ENCODE measurements at regions not wholly inside any gene's neighbourhood (a gene's known extent, or its start where the extent isn't known, plus 50 kb on each side); places are given as distances from the start of the nearest gene placed in this dataset.
A peak's percentile ranks its signal among the peaks of the same experiment; 100 is the strongest.

- no peak for DNase-seq (ENCODE audit: low read depth)
These were observed 103.4 kb upstream of the TMEM18 start for GRCh38 chr2:780581-780980.

GRCh38 chr2:780002-780401 lies 102.8 kb upstream of the TMEM18 start:
- no peak for DNase-seq (ENCODE audit: low read depth)

DNA sequence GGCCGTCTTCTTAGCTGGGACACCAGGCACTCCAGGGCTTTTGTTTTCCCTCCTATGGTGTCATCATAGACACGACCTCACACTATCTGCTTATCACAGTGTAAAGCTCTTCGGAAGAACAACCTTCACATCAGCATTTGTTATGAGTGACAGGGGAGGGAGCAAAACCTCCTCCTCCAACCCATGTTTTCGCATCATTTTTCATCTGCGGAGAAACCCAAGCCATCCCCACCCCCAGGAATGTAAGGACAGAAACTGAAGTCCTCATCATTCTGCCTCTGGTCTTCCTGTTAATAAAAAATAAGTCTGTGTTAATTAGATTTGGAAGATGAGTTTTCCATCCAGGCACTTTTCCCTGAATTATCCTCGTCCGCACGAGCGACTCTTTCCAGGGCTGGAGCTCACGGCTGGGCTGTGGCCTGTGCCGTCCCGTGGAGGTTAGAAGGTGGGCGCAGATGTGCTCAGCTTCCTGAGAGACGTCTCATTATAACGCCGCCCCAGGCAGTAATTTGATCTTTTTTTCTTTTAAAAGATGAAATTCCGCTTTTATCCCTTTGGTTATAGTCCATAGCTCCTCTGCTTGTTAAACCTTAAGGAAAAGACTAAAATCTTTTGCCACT lies 101.6 kb upstream of the TMEM18 start:
- no peak for DNase-seq (ENCODE audit: low read depth)

DNA sequence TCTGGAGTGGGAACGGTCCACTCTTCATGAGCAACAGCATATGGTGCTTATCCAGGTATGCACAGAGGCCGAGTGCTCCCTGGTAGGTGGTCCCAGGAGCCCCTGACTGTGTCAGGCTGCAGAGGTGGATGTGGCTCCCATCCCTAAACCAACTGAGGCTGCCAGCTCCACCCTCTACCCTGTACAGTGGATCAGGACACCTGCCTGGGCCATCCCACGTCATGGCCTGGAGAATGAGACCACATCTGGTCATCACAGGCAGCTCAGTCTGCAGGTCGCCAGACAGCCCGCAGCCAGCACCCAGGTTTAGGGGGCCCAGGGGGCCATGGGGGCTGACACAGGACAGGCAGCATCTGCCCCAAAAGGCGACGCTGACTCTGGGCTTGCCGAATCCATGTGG lies 100.3 kb upstream of the TMEM18 start:
- no peak for DNase-seq (ENCODE audit: low read depth)

GRCh38 chr2:777051-777450 lies 99.8 kb upstream of the TMEM18 start:
- no peak for DNase-seq (ENCODE audit: low read depth)

DNA sequence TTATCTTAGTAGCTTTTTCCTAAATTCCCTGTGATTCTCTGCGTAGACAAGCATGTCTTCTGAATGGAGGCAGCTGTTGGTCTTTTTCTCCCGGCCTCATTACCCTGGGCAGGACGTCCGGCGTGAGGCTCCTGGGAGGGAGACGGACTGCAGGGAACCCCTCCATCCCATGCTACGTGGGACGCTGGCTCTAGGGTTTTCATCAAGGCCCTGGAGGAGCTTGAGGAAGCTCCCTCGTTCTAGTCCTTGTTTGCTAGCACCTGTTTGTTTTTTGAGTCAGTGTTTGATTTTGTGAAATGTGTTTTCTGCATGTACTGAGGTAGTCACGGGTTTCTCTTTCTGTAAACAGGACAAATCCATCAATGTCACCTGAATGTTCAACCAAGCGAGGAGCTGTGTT lies 99.3 kb upstream of the TMEM18 start:
- DNase-seq (ENCODE audit: low read depth) = no peak

DNA sequence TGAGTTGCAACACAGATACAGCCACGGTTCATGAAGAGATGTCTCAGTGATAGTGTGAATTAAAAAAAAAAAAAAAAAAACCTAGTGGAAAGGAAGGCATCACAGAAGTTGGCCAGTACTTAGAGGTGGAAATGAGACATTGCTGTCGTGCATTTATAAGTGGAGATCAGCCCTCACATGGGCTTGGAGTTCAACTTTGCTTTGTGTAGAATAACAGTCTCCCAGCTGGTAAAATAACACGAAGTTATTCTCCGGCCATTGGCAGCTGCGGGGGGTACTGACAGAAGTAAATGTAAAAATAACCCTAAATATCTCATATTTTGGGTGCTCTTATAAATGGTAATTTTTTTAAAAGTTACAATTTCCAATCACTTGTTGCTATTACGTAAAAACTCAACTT lies 98.8 kb upstream of the TMEM18 start:
- DNase-seq (ENCODE audit: low read depth) = no peak

DNA sequence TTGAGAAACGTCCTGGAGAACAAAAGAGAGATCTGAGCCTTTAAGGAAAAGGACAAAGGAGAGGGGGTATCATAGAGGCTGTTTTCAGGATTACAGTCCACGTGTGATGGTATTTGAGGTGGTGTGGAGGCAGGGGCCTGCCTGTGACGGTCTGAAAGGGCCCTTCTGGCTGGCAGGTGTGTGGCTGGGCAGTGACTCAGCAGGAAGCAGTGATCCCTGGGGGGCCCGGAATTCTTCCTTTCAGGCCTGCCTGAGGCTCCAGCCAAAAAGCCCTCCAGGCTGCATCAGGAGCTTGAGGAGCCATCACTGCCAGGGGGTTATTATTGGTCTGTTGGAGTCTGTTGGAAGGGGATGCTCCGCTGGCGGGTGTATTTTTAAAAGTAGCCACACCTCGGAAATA lies 97.2 kb upstream of the TMEM18 start:
- no peak for DNase-seq (ENCODE audit: low read depth)

- no peak for DNase-seq (ENCODE audit: low read depth)
These were observed 96.3 kb upstream of the TMEM18 start for GRCh38 chr2:773256-774160.

- no peak for DNase-seq (ENCODE audit: low read depth)
These were observed 94.3 kb upstream of the TMEM18 start for GRCh38 chr2:771538-771937.

DNA sequence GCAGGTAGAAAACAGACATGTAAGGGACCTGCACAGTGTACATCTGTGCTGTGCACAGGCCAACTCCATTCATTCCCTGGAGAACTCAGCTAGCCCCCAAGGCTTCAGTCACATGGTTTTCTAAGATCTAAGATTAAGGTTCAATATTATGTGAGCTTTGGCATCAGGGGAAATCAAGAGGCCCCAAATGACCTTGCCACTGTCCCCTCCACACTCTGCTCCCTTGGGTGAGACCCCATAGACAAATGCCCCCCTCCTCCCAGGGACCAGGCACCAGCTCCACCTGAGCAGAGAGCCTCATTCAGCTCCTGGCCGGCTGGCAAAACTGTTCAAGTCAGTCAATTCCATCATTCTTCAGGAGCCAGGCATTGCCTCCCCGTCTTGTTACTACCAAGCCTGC lies 93.6 kb upstream of the TMEM18 start:
- DNase-seq (ENCODE audit: low read depth) = no peak

DNA sequence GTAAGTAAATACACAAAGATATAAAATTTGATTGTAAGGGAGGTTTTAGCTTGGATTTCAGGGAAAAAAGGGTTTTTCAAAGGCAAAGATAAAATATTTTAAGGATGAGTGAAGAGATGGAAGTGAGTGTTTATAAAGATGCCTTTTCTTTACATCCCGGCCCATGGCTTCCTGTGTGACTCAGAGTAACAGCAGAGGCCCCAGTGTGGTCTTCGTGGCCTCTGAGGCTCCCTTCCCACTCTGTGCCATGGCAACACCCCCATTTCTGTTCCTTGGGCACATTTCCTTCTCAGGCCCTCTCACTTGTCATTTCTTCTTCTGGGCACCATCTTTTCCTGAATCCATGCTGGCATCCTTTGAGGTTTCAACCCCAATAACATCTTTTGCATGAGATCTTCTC lies 92.6 kb upstream of the TMEM18 start:
- no peak for DNase-seq (ENCODE audit: low read depth)

DNA sequence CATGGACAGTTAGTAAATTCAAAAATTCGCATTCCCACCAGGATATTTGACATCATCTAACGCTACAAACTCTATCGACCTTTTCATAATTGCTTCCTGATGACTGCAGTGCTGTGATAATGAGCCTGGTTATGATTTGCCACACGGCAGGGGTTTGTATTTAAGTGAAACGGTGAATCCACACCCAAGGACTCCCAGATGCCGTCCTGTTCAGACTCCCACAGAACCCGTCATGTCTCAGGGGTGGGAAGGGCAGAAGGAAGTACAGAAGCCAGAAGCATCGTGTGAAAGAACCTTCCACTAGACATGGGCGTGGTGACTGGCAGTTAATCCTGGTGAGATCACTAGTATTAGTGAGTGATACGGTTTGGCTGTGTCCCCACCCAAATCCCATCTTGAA lies 91.2 kb upstream of the TMEM18 start:
- no peak for DNase-seq (ENCODE audit: low read depth)

DNA sequence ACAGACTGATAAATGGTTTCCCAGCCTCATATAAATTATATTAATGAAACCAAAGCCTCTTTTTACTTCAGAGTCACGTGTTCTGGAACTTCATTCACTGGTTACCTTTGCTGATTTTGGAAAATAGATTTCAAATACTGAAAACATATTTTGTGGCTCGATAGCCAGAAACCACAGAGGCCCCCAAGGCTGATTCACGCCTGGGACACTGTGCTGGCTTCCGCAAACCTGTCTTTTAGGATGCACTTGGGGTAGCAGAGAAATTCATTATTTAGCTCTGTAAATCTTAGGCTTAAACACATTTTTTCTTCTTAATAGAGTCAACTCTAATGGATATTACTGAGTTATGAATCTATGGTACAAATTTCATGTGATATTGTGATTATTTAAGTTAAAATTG lies 90.7 kb upstream of the TMEM18 start:
- no peak for DNase-seq (ENCODE audit: low read depth)

- DNase-seq (ENCODE audit: low read depth) = no peak
These were observed 90.2 kb upstream of the TMEM18 start for GRCh38 chr2:767440-767839.

GRCh38 chr2:766255-766654 lies 89.0 kb upstream of the TMEM18 start:
- no peak for DNase-seq (ENCODE audit: low read depth)

DNA sequence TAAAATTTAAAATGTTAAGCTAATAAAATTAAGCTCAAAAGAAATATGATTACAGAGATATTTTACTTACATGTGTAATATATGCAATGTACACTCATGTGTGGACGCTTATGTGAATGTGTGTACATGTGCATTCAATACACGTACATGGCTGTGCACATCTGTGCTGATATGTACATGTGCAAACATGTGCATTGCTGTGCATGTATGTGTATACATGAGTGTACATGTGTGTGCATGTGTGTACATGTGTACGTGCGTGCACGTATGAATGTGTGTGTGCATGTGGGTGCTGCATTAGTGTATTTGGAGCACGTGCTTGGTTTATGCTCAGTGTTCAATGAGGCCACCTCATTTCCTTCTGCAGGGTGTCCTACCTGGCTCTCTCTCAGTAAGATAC lies 88.2 kb upstream of the TMEM18 start:
- no peak for DNase-seq (ENCODE audit: low read depth)

DNA sequence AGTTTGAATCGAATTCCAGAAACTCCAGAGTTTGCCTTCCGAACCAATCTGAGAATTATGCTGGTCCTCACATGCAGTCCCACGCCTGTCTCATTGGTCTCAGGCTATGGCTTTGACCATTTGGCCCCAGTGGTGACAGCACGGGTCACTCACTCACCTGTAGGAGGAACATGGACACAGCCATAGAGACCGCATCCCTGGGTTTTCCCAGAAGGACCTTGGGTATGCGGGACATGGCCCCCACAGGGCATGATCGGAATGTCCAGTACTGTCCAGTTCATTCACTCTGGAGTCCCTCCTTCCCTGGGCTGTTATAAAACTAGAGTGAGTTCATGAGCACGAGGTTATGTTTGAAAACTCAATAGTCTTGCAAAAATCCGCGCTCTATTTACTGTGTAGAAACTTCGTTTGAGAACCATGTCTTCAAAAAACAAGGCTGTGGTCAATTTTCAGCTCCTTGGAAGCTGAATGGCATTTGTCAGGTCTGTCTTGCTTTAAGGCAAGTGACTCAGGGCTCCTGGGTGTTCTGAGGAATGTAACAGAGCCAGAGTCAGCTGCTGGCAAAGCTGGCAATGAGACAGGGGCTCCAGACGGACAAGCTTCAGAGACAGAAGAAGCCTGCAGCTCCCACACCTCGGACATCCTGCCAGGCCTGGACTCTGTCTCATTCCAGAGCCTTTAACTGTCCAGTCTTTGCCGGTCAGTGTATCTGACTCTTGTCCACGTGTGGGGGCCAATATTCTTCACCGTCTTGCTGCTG lies 86.7 kb upstream of the TMEM18 start:
- DNase-seq (ENCODE audit: low read depth) = peak; percentile 2

DNA sequence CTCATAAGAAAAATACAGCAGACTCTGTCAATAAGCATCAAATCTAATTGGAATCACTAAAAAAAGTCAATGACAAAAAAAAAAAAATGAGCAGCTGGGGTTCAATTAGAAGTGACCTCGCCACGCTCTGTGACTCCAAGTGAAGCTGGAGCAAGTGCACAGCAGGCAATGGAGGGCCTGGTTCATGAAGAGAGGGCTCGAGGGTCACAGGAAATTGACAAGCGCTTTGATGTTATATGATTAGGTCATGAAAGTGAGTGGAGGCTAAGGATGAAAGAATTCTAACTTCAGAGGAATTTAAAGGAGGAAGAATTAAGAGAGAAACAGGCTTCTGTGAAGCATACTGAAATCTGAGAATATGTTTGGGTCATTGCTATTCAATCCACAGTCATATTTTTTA lies 85.4 kb upstream of the TMEM18 start:
- DNase-seq (ENCODE audit: low read depth) = no peak

GRCh38 chr2:761384-761783 lies 84.2 kb upstream of the TMEM18 start:
- no peak for DNase-seq (ENCODE audit: low read depth)

GRCh38 chr2:760001-760400 lies 82.8 kb upstream of the TMEM18 start:
- DNase-seq (ENCODE audit: low read depth) = no peak

GRCh38 chr2:758073-758820 lies 81.0 kb upstream of the TMEM18 start:
- DNase-seq (ENCODE audit: low read depth) = no peak

Measured in stromal cell of bone marrow (primary cell).